ENCODE measurements at regions not wholly inside any gene's neighbourhood (a gene's known extent, or its start where the extent isn't known, plus 50 kb on each side); places are given as distances from the start of the nearest gene placed in this dataset.

DNA sequence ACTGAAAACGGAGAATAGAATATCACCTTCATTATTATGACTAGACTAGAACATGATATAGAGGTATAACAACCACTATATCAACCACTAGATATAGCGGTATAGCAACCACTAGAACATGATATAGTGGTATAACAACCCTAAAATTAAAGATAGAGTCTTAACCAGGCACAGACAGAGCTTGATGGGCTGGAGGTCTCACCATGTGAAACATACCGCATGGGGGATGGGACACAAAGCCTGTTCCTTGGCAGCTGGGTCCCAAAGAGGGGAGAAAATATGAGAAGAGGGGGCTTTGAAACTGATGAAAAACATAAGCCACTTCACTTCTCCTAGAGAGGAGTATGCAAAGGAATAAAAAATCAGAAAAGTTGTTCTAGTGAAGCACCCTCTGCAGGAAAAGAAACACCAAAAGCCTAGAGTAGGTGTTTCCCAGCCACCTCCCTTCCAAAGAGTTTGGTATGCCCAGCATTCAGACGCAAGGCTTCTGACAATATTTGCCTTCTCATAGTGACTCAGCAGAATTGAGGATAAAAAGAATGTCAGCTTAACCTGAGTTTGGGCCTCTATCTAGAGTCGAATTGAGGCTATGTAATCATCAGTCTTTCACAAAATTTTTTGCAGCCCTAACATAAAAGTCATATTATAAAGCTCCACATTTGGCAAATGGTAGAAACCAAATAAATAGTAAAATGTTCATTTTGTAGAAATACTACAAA lies 316.4 kb downstream of the NOVA1 start:
- Histone ChIP-seq H2AFZ (ENCODE audit: low read depth, low read length, poor library complexity, severe bottlenecking) (no peak overlapping the region), H3K27me3 (ENCODE audit: insufficient read depth, low read length) (no peaks in the 10 kb centered on the region), H3K4me2 (ENCODE audit: low read length) (no peak overlapping the region), H3K9me2 (ENCODE audit: insufficient read depth) (no peaks in the 10 kb centered on the region), H4K20me1 (ENCODE audit: insufficient read depth) (no peaks in the 10 kb centered on the region), H3K9me3 (ENCODE audit: control insufficient read depth in 1 of 2, insufficient read depth in 1 of 2, low read depth in 1 of 2, low read length in 2 of 2) (peaks cover 14 to 27% of the 10 kb centered on the region in 2 experiments; a peak in 2 of 4 replicates), H3K4me1 (ENCODE audit: control insufficient read depth in 1 of 2, insufficient read depth in 2 of 2, low read length in 2 of 2) (no peaks in the 10 kb centered on the region), H3K27ac (ENCODE audit: low read depth, low read length) (no peak overlapping the region), H3K36me3 (ENCODE audit: control insufficient read depth in 1 of 2, insufficient read depth in 2 of 2, low read length in 2 of 2) (no peaks in the 10 kb centered on the region), H3K79me2 (ENCODE audit: insufficient read depth, low read length) (no peaks in the 10 kb centered on the region), H3K4me3 (replicated peaks in 1 of 2; ENCODE audit: low read depth in 1 of 2, low read length in 2 of 2) (no peak overlapping the region), H3K9ac (ENCODE audit: low read length) (no peak overlapping the region)
- ChIA-PET RAD21 (ENCODE audit: low non-redundant PET in 1 of 2, low total read pairs in 2 of 2, uncharacterized antibody in 2 of 2, unreplicated experiment in 2 of 2) (no interaction called here), POLR2A (no interaction called here), CTCF (no interaction called here)
- DNase-seq (ENCODE audit: low read depth, low spot score) (no peak), ATAC-seq (no peak)
- no peak for TF ChIP-seq EZH2 (IDR thresholded peaks at IDR 0.05)
- no peak for TF ChIP-seq EGR1 (IDR thresholded peaks at IDR 0.05; ENCODE audit: low read depth)
- TF ChIP-seq RAD21 (IDR thresholded peaks at IDR 0.05; ENCODE audit: low read depth): no peak
- TF ChIP-seq TCF7L2 (IDR thresholded peaks at IDR 0.05; ENCODE audit: borderline replicate concordance, extremely low read depth, insufficient read depth, insufficient read length): no peak
- TF ChIP-seq POLR2AphosphoS5 (IDR thresholded peaks at IDR 0.05; ENCODE audit: low read depth, low read length): no peak
- BruUV-seq (replicated peaks): no TSS peak
- intact Hi-C loops (cut with micrococcal nuclease): no loop called here

DNA sequence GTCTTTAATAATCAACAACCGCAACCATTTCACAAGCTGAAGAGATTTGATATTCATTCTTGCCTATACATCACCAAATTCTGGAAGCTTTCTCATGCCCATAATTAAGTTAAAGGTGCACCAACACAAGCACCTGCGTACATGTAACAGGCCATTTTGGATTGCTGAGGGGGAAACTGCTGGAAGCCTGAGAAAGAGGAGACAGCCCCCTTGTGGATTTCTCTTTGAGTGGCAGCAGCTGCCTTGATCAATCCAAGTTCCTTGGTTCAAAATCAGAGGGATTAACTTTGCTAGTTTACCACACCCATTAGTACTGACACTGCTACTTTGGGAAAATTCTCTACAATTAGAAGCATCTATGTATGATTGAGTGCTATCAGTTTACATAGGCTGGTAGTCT lies 321.1 kb downstream of the NOVA1 start:
- H3K79me2 ChIP-seq (ENCODE audit: insufficient read depth, low read length): no peaks in the 10 kb centered on the region
- no peak for DNase-seq (ENCODE audit: low read depth, low spot score)
- H3K27ac ChIP-seq (ENCODE audit: low read depth, low read length): no peak overlapping the region
- H3K4me2 ChIP-seq (ENCODE audit: low read length): no peak overlapping the region
- intact Hi-C loops (cut with micrococcal nuclease): no loop called here
- POLR2A ChIA-PET: no interaction called here
- H3K9me2 ChIP-seq (ENCODE audit: insufficient read depth): no peaks in the 10 kb centered on the region
- H4K20me1 ChIP-seq (ENCODE audit: insufficient read depth): no peaks in the 10 kb centered on the region
- no peak overlapping the region for H3K9ac ChIP-seq (ENCODE audit: low read length)
- no peak overlapping the region for H3K4me3 ChIP-seq (replicated peaks in 1 of 2; ENCODE audit: low read depth in 1 of 2, low read length in 2 of 2)
- no peaks in the 10 kb centered on the region for H3K4me1 ChIP-seq (ENCODE audit: control insufficient read depth in 1 of 2, insufficient read depth in 2 of 2, low read length in 2 of 2)
- CTCF ChIA-PET: no interaction called here
- RAD21 ChIA-PET (ENCODE audit: low non-redundant PET in 1 of 2, low total read pairs in 2 of 2, uncharacterized antibody in 2 of 2, unreplicated experiment in 2 of 2): no interaction called here
- no peak for ATAC-seq
- TF ChIP-seq EZH2 (IDR thresholded peaks at IDR 0.05) (no peak), POLR2A (IDR thresholded peaks at IDR 0.05; ENCODE audit: borderline replicate concordance, extremely low read depth, insufficient read depth, insufficient read length) (no peak), ELF1 (IDR thresholded peaks at IDR 0.05; ENCODE audit: borderline replicate concordance, low read depth) (no peak), EGR1 (IDR thresholded peaks at IDR 0.05; ENCODE audit: low read depth) (no peak), RAD21 (IDR thresholded peaks at IDR 0.05; ENCODE audit: low read depth) (no peak), EZH2phosphoT487 (IDR thresholded peaks at IDR 0.05; ENCODE audit: borderline replicate concordance) (no peak)
- TF ChIP-seq, protein P1, sequence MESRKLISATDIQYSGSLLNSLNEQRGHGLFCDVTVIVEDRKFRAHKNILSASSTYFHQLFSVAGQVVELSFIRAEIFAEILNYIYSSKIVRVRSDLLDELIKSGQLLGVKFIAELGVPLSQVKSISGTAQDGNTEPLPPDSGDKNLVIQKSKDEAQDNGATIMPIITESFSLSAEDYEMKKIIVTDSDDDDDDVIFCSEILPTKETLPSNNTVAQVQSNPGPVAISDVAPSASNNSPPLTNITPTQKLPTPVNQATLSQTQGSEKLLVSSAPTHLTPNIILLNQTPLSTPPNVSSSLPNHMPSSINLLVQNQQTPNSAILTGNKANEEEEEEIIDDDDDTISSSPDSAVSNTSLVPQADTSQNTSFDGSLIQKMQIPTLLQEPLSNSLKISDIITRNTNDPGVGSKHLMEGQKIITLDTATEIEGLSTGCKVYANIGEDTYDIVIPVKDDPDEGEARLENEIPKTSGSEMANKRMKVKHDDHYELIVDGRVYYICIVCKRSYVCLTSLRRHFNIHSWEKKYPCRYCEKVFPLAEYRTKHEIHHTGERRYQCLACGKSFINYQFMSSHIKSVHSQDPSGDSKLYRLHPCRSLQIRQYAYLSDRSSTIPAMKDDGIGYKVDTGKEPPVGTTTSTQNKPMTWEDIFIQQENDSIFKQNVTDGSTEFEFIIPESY (IDR thresholded peaks at IDR 0.05; ENCODE audit: extremely low read depth, insufficient replicate concordance, low read length): no peak
- TF ChIP-seq, protein P2, sequence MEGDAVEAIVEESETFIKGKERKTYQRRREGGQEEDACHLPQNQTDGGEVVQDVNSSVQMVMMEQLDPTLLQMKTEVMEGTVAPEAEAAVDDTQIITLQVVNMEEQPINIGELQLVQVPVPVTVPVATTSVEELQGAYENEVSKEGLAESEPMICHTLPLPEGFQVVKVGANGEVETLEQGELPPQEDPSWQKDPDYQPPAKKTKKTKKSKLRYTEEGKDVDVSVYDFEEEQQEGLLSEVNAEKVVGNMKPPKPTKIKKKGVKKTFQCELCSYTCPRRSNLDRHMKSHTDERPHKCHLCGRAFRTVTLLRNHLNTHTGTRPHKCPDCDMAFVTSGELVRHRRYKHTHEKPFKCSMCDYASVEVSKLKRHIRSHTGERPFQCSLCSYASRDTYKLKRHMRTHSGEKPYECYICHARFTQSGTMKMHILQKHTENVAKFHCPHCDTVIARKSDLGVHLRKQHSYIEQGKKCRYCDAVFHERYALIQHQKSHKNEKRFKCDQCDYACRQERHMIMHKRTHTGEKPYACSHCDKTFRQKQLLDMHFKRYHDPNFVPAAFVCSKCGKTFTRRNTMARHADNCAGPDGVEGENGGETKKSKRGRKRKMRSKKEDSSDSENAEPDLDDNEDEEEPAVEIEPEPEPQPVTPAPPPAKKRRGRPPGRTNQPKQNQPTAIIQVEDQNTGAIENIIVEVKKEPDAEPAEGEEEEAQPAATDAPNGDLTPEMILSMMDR (IDR thresholded peaks at IDR 0.05 in 2 of 3, conservative IDR thresholded peaks at IDR 0.05 in 1 of 3; ENCODE audit: borderline replicate concordance in 1 of 3, insufficient read depth in 1 of 3, low read depth in 2 of 3, low read length in 2 of 3): no peak
- no peak overlapping the region for H2AFZ ChIP-seq (ENCODE audit: low read depth, low read length, poor library complexity, severe bottlenecking)
- H3K9me3 ChIP-seq (ENCODE audit: control insufficient read depth in 1 of 2, insufficient read depth in 1 of 2, low read depth in 1 of 2, low read length in 2 of 2): peaks cover 4 to 27% of the 10 kb centered on the region in 2 experiments; a peak in 2 of 4 replicates
- no peaks in the 10 kb centered on the region for H3K36me3 ChIP-seq (ENCODE audit: control insufficient read depth in 1 of 2, insufficient read depth in 2 of 2, low read length in 2 of 2)
- BruUV-seq (replicated peaks): no TSS peak
- no peaks in the 10 kb centered on the region for H3K27me3 ChIP-seq (ENCODE audit: insufficient read depth, low read length)

Measured in HCT116 (cell line).